GM20000 (cell line): ENCODE measurements at regions not wholly inside any gene's neighbourhood (a gene's known extent, or its start where the extent isn't known, plus 50 kb on each side); places are given as distances from the start of the nearest gene placed in this dataset.

Source experiments
- DNase-seq: peaks from one replicate; pipeline ENCODE4 v3.0.0; 2012; ENCODE audit warnings: low spot score
- CTCF ChIP-seq: IDR thresholded peaks from 2 replicates; pipeline ENCODE4 v1.5.1; 2012; ENCODE audit warnings: mild to moderate bottlenecking, control low read depth; ENCODE audit errors: extremely low read depth, missing control alignments

GRCh38 chr4:58456727-58457384 lies 1346.7 kb upstream of the IGFBP7 start:
- no peak for DNase-seq
- no peak for TF ChIP-seq CTCF

GRCh38 chr4:58453956-58454355 lies 1343.8 kb upstream of the IGFBP7 start:
- no peak for DNase-seq
- TF ChIP-seq CTCF = no peak

- no peak for TF ChIP-seq CTCF
- no peak for DNase-seq
Observed at GRCh38 chr4:58451707-58452106, 1341.5 kb upstream of the IGFBP7 start.

GRCh38 chr4:58435871-58436270 lies 1325.7 kb upstream of the IGFBP7 start:
- TF ChIP-seq CTCF = no peak
- no peak for DNase-seq

- DNase-seq = no peak
- no peak for TF ChIP-seq CTCF
Observed at GRCh38 chr4:58413849-58414248, 1303.7 kb upstream of the IGFBP7 start.

GRCh38 chr4:58411904-58412303 lies 1301.7 kb upstream of the IGFBP7 start:
- no peak for DNase-seq
- no peak for TF ChIP-seq CTCF

GRCh38 chr4:58406762-58407161 lies 1296.6 kb upstream of the IGFBP7 start:
- TF ChIP-seq CTCF = no peak
- DNase-seq = no peak
